ENCODE measurements at regions not wholly inside any gene's neighbourhood (a gene's known extent, or its start where the extent isn't known, plus 50 kb on each side); places are given as distances from the start of the nearest gene placed in this dataset.
"Not testable (repeated sequence)": the region's sequence is repeated elsewhere in the genome, so short reads cannot be mapped to it uniquely, and the experiment has no call there.

DNA sequence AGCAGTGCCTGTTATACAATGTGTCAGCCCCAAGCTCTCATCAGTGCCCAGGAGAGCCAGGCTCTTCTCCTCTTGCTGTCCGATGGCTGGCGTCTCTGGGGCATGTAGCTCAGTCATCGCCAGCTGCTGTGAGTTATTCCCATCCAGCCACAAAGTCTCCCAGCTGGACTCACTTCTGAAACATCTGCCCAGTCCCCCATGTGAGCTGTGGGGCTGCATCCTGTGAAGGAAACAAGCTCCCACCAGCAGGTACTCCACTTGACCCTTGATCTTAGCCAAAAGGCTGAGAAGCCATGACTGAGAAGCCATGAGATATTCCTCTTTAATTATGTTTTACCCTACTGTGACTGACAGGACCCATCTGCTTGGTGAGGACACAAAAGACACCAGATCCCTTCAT, 212.7 kb upstream of the IGFBP3 start:
- no peak for DNase-seq (ENCODE audit: low read depth in 2 of 3, low spot score in 1 of 3)

DNA sequence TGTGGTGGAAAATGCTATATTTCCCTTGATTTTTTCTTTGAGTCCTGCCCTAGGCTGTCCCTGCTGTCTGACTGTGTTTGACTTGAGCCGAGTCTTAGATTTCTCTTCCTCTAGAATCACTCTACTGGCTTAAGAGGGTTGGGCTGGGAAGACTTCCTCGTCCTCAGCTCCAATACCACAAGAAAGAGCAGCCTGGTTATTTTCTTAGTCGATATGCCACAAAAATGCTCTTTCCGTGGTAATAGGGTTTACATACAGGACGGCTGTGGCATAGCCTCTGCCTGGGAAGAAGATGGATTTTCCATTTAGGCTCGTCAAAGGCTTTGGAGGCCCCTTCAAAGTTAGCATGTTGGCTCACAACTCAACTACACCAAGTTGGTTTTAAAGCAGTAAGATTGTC, 212.0 kb upstream of the IGFBP3 start:
- no peak for DNase-seq (ENCODE audit: low read depth in 2 of 3, low spot score in 1 of 3)

DNA sequence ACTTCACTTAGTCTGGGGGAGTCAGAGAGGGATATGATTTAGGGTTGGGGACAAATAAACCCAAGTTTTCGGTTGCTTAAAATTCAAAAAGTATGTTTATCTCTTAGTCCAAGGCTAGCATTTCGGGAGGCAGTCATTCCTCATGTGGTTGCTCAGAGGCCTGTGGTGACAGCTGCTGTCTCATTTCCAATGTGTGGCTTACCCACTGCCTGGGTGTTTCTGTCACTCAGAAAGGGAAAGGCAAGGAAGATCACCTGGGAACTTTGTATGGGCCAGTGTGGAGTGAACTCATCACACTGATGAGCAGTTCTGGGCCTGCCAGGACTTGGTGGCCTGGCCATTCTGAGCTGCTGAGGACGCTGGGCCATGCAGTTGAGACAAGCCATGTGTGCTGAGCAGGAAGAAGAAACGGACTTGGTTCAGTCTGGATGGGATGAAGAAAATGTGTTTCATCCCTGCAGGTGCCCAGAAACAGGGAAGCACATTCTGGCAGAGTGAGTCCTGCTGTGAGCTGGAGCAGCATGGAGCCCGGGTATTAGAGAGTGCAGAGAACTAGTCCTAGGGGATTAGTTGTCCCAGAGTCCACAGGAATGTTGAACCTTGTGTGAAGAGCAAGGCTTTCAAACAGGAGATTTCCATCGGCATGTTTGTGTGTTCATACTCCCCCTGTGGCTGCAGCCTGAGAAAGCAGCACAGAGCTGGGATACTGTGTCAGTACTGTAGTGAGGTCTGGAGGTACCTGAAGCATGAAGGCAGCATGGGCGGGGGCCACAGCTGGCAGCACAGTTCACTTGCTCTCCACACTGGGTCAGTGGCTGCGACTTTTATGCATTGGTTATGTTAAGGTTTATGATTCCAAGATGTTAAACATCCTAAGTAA, 211.1 kb upstream of the IGFBP3 start:
- DNase-seq (ENCODE audit: low read depth in 2 of 3, low spot score in 1 of 3) = no peak

DNA sequence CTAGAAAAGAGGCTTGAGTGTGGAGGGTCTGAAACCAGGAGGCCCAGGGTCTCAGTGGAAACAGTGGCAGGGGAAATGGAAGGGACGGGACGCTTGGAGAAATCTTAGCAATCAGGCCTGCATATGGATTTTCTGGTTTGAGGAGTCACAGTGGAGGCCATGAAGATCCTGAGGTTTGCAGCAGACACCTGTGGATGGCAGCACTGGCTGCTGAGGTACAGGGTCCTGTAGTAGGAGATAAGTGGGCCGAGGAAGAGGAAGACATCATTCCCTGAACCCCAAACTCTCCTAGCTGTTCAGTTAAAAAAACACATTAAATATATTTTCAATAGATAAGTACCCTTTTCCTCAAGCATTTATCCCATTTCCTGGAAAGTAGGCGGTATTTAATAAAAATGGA, 208.8 kb upstream of the IGFBP3 start:
- DNase-seq (ENCODE audit: low read depth in 2 of 3, low spot score in 1 of 3) = no peak

DNA sequence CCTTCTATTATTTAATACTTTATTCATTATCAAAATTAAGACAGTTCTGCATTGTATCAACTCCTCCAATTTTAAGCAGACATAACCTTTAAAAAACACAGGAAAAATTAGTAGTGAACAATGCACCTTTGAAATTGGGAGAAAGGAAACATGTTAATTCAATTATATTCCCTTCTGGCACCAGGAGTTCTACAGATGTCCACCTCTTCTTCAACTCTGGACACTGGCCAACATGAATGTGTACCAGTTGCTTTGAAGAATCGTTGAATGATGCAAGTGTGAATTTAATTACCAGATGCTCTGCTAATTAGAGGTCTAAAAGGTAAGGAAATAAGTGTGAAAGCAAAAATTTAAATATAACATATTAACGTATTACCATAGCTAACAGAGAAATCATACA, 206.7 kb upstream of the IGFBP3 start:
- DNase-seq (ENCODE audit: low read depth in 2 of 3, low spot score in 1 of 3) = no peak

DNA sequence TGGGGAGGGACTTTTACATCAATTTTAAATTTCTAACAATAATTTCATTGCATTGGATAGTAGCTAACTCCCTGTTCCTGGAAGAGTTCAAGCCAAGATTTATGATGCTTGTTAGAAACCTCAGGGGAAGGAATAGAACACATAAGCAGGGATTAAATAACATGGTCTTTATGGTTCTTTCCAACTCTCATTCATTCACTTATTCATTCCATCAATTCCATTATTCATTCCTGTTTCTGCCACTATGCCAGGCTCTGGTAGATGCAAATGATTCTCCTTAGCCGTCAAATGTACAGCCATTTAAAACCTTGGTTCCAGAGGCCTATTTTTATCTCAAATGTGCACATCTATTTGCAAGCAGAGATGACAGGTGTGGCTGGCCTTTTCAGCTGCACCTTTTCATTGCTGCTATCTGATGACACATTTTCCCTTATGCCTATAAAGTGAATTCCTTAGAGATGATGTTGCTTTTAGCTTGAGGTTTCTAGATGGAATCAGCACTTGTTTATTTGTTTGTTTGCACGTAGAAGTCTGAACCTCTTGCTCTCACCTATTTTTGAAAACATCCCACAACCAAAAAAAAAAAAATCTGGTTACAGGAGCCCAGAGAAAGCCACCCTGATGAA, 205.7 kb upstream of the IGFBP3 start:
- no peak for DNase-seq (ENCODE audit: low read depth in 2 of 3, low spot score in 1 of 3)

DNA sequence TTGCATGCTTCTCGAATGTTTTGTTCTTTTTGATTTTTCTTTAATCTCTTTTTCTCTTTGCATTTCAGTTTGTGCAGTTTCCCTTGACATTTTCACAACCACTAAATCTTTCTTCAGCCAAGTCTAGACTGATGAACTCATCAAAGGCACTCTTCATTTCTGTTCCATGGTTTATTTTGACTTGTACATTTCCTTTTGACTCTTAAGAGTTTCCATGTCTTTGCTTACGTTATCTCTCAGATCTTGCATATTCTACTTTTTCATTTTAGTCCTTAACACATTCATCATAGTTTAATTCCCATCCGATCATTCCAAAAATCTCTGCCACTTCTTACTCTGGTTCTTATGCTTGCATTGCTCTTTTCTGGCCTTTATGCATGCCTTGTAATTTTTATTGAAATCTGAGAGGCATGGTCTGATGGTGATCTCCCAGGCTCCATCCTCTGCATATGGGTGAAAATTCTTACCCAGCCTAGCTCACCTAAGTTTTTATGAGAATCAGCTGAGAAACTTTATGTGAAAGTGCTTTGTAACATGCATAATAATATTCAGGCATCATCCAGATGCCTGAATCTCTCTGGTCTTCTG, 202.8 kb upstream of the IGFBP3 start:
- no peak for DNase-seq (ENCODE audit: low read depth in 2 of 3, low spot score in 1 of 3)

DNA sequence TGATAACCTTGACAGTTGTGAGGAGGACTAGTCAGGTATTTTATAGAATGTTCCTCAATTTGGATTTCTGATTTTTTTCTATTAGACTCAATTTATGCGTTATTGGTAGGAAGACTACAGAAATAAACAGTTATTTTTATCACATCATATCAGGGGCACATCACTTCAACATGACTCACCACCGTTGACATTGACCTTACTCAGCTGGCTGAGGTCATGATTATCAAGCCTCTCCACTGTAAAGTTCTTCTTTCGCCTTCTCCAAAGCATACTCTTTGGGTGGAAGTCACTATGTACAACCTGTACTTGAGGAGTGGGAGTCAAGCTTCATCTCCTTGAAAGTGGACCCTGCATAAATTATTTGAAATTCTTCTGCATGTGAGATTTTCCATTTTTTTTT, 194.3 kb upstream of the IGFBP3 start:
- no peak for DNase-seq (ENCODE audit: low read depth in 2 of 3, low spot score in 1 of 3)

DNA sequence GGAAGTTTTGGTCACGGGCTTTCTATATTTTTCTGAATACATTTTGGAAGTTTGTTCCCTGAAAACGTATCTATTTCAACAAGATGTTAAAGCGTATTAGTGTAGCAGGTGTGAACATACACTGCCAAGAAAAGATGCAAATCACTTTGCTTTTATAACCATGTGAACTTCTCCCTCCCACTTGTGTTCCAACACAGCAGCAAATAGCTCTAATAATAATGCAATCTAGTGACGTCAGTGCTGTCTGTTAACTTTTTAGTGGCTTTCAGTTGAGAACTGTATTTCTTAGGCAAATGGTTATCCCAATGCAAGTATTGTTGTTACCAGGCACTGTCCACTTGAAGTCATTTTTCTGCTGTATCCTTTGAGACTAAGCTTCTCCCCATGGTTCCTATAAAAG, 188.4 kb upstream of the IGFBP3 start:
- no peak for DNase-seq (ENCODE audit: low read depth in 2 of 3, low spot score in 1 of 3)

DNA sequence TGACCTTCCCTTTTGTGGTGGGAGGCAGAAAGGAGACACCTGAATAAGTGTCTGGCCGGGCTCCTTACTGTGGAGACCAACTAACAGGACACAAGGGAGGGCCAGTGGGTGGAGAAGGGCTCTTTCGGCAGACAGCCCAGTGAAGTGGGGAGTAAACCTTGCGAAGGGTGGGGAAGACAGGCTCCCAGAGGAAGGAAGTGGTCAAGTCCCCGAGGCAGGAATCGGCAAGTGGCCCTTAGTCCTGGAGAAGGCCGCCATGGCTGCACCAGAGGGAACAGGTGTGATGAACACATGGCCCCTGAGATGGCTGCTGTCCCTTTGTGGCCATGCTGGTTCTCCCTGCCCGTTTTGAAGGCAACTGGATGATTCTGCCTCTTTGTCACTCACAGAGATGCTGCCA, 187.2 kb upstream of the IGFBP3 start:
- no peak for DNase-seq (ENCODE audit: low read depth in 2 of 3, low spot score in 1 of 3)

DNA sequence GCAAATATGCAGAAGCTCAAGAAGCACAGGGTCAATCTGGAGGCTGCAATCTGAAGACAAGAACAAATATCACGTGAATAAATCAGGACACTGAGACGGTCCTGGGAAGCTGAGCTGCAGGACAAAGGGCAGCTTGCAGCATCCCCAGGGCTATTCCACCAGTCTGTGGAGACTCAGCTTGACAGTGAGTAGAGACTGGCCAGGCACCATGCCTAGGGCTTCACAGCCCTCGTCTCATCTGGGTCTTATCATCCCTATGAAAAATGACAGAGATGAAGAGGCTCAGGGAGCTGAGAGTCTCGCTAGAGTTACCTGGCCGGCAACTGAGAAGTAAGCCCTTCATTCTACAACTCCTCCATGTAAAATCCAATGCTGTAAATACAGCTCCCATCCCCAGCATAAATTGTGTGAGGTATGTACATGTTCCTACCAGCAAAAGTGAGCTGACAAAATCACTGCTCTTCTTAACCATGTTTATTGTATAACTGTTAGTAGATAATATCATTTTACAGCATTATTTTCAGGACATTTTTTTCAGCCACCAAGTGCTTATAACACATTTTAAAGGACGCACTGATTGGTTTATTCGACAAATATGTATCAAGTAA, 186.6 kb upstream of the IGFBP3 start:
- no peak for DNase-seq (ENCODE audit: low read depth in 2 of 3, low spot score in 1 of 3)

DNA sequence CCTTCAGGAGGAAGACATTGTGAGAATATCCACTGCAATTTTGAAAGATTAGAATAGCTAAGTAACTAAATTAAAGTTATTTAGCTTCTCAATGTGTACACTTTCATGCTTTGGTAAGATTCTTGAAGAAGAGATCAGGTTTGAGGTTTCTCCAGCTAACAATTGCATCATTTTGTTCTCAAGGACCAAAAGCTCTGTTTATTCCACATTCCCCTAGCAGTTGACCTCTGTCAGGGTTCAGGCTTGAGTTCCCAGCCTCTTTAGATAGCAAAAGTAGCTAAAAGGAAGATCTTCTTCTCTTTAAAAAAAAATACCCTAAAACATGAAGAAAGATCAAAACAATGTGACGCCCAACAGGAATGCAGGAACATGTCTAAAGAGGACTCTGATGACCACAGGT, 179.4 kb upstream of the IGFBP3 start:
- no peak for DNase-seq (ENCODE audit: low read depth in 2 of 3, low spot score in 1 of 3)

DNA sequence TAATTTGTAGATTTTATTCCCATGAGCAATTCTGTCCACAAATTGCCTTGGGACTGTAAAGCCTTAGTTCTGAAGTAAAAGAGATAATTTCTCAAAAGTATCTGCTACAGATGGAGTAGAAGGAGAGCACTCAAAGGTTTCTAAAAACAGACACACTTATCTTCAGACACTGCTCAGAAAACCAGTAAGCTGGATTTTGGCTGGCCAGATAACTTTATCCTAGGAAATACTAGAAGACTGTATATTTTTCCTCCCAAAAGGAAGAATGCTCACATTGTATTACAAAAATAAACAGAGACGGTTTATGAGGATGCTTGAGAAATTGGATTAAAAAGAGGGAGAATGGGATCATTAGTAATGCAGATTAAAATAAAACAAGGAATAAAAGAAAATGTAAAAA, 178.0 kb upstream of the IGFBP3 start:
- no peak for DNase-seq (ENCODE audit: low read depth in 2 of 3, low spot score in 1 of 3)

DNA sequence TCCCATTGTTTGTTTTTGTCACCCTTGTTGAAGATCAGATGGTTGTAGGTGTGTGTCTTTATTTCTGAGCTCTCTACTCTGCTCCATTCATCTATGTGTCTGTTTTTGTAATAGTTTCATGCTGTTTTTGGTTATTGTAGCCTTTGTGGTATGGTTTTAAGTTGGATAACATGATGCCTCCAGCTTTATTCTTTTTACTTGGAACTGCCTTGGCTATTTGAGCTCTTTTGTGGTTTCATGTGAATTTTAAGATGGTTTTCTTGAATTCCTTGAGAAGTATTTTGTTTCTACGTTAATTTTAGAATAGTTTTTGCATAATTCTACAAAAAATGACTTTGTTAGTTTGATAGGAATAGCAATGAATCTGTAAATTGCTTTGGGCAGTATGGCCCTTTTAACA, 170.0 kb upstream of the IGFBP3 start:
- DNase-seq (ENCODE audit: low read depth in 2 of 3, low spot score in 1 of 3) = no peak

DNA sequence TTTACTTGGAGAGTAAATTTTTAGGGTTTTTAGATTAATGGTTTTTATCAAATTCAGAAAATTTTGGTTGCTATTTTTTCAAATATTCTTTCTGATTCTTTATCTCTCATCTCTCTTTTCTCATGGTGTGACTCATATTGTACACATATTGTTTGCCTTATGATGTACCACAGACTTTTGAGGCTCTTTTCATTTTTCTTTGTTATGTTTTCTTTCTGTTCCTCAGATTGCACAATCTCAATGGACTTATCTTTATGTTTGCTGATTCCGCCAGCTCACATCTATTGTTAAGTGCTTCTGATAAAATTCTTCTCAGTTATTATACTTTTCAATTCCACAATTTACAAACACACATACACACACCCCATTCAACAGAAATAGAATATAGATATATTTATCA, 168.2 kb upstream of the IGFBP3 start:
- no peak for DNase-seq (ENCODE audit: low read depth in 2 of 3, low spot score in 1 of 3)

DNA sequence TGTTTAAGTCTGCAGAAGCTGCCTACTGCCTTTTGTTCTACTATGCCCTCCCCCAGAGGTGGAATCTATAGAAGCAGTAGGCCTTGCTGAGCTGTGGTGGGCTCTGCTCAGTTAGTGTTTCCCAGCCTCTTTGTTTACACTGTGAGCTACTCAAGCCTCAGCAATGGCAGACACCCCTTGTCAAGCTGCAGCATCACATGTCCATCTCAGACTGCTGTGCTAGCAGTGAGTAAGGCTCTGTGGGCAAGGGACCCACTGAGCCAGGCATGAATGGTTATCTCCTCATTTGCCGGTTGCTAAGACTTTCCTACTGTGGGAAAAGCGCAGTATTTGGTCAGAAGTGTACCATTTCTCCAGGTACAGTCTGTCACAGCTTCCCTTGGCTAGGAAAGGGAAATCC, 167.4 kb upstream of the IGFBP3 start:
- DNase-seq (ENCODE audit: low read depth in 2 of 3, low spot score in 1 of 3) = not testable (repeated sequence)

DNA sequence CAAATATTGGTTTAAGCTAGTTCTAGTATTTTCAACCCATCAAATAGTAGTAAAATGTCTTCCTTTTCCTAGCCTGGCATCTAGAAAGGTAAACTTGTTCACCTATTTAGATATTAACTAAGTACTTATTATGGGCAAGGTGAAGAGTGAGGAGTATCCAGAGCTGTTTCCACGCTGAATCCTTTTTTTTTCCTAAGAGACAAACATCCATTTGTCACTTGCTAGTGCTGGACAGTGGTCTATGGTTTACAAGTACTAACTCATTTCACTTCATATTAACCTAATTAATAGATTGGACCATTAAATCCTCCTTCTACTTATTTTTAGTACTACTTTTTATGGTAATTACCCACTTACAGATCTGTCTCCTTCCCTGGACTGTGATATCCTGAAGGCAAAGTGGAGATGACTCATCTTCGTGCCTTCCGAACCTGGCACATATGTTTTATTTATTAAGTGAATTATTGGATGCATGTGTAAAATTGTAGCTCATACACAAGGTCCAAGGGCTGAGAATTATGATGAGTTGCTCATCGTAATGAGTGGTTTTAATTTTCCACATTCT, 159.6 kb upstream of the IGFBP3 start:
- no peak for DNase-seq (ENCODE audit: low read depth in 2 of 3, low spot score in 1 of 3)

DNA sequence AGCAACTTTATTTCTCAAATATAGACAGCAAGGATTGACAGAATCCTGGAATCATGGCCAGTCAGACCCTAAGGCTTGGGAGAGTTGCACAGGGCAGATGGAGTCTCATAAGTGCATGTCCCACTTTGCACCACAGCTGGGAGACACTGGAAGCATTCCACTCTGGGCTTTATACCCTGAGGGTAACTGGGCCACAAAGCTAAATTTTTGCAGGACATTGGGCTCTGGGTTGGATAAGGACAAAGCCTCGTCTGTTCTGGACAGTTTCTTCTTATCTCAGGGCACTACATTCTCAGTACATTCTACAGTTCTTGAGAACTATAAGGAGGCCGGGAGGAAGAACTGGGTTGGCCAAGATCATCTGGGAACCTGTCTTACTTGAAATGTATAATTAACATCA, 158.3 kb upstream of the IGFBP3 start:
- no peak for DNase-seq (ENCODE audit: low read depth in 2 of 3, low spot score in 1 of 3)

DNA sequence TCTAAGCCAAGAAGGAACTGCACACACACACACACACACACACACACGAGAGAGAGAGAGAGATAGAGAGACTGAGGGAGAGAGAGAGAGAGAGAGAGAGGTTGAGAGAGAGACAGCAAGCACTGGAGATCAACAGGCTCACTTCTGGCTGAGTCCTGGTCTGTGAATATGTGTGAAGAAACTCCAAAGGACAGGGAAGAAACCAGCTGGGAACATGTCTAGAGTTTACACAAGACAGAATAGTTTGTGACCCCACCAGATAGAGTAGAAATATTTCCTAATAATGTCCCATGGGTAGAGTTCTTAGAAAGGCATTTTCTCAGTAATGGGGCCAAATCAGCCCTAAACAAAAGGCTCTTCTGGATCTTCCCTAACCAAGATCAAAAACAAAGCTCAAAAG, 155.5 kb upstream of the IGFBP3 start:
- no peak for DNase-seq (ENCODE audit: low read depth in 2 of 3, low spot score in 1 of 3)

DNA sequence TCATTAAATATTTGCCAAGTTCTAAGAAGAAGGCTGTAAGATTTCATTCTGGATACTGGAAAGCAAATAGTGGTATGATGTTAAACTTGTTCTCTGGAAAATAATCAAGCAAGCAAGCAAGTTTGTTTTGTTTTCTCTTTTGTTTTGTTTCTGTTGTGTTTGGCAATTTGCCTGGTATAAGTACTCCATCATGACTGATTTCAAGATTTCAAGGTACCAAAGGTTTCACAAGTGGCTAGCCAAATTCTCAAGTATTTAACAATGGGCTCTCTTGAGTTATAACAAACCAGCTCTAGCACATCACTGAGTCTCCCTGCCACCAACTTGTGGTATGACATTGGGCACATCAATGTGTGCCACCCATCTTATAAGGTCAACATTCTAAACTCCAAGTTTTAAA, 151.7 kb upstream of the IGFBP3 start:
- DNase-seq (ENCODE audit: low read depth in 2 of 3, low spot score in 1 of 3) = no peak

DNA sequence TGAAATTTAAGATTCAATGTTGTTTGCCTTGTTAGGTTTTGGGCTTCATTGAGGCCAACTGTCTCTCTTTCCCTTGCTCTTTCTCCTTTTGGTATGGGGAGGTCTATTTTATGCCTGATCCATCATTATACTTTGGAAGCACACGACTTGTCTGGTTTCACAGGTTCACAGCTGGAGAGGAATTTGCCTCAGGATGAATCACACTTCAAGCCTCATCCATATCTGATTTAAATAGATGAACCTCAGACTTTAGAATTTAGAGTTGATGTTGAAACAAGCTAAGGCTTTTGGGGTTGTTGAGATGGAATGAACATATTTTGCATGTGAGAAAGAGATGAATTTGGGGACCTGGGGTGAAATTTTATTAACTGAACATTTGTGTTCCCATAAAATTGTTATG, 150.5 kb upstream of the IGFBP3 start:
- DNase-seq (ENCODE audit: low read depth in 2 of 3, low spot score in 1 of 3) = no peak

DNA sequence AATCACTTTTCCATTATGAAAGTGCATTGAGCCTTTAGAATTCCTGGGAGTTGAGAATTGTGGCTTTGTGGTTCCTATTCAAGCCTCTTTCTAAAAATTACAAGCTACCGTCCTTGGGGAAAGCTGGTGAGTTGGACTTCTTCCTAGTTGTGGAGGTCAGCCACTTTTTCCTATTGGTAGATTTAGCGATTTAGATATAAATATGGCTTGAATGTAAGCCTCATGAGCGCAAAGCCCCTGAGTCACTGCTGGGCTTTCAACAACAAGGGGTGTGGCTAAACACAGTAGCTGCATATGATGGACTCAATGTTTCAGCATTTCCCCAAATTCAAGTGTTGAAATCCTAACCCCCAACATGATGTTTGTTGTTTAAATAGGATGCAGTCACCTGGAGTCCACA, 150.0 kb upstream of the IGFBP3 start:
- DNase-seq (ENCODE audit: low read depth in 2 of 3, low spot score in 1 of 3) = no peak
